ENCODE measurements at regions not wholly inside any gene's neighbourhood (a gene's known extent, or its start where the extent isn't known, plus 50 kb on each side); places are given as distances from the start of the nearest gene placed in this dataset.

DNA sequence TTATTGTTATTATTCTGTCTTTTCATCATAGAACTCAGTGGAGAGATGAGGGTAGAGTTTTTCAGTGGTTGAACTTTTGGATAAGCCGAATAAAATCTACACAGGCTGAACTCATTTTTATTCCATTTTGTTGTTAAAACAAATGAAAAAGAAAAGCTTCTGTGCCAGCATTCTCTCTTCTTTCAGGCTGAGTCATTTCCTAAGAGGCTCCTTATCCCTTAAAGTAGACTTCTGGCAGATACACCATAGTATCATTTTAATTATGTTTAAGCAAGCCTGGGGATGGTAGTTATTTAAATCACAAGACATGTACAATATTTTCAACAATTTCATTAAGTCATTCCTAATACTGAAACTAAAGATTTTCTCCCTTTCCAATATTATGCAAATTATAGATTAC is 1364.0 kb upstream of the NRXN1 start:
- Histone ChIP-seq H3K9ac (ENCODE audit: low read length) (no peak overlapping the region), H4K20me1 (ENCODE audit: insufficient read depth, low read depth, low read length) (no peaks in the 10 kb centered on the region)

GRCh38 chr2:52391621-52392020 is 1359.7 kb upstream of the NRXN1 start:
- Histone ChIP-seq H3K9me2 (replicated peaks; ENCODE audit: insufficient read depth, low read length) (no peaks in the 10 kb centered on the region; the same call in 1 of the 2 replicates), H3K27ac (ENCODE audit: low read length) (no peak overlapping the region), H3K4me1 (ENCODE audit: low read length) (no peaks in the 10 kb centered on the region), H3K36me3 (ENCODE audit: insufficient read depth, low read length) (no peaks in the 10 kb centered on the region), H3K79me2 (ENCODE audit: low read length) (no peaks in the 10 kb centered on the region), H2AFZ (ENCODE audit: low read length) (no peak overlapping the region), H3K27me3 (ENCODE audit: low read length) (no peaks in the 10 kb centered on the region), H4K20me1 (ENCODE audit: insufficient read depth, low read depth, low read length) (no peaks in the 10 kb centered on the region), H3K9ac (ENCODE audit: low read length) (no peak overlapping the region), H3K4me3 (ENCODE audit: low read length) (no peak overlapping the region), H3K4me2 (ENCODE audit: low read depth, low read length, poor library complexity, severe bottlenecking) (no peak overlapping the region), H3K9me3 (ENCODE audit: low read length) (peaks cover 14% of the 10 kb centered on the region; the same call in 1 of the 2 replicates)
- DNase-seq, result no peak

More for the DNA sequence above, 1364.0 kb upstream of the NRXN1 start:
- Histone ChIP-seq H3K4me3 (ENCODE audit: low read length) (no peak overlapping the region), H2AFZ (ENCODE audit: low read length) (no peak overlapping the region), H3K27ac (ENCODE audit: low read length) (no peak overlapping the region), H3K36me3 (ENCODE audit: insufficient read depth, low read length) (no peaks in the 10 kb centered on the region), H3K4me1 (ENCODE audit: low read length) (no peaks in the 10 kb centered on the region), H3K9me2 (replicated peaks; ENCODE audit: insufficient read depth, low read length) (no peaks in the 10 kb centered on the region; the same call in 1 of the 2 replicates), H3K4me2 (ENCODE audit: low read depth, low read length, poor library complexity, severe bottlenecking) (no peak overlapping the region), H3K9me3 (ENCODE audit: low read length) (peaks cover 10% of the 10 kb centered on the region; the same call in 1 of the 2 replicates), H3K79me2 (ENCODE audit: low read length) (no peaks in the 10 kb centered on the region), H3K27me3 (ENCODE audit: low read length) (no peaks in the 10 kb centered on the region)
- no peak for DNase-seq

DNA sequence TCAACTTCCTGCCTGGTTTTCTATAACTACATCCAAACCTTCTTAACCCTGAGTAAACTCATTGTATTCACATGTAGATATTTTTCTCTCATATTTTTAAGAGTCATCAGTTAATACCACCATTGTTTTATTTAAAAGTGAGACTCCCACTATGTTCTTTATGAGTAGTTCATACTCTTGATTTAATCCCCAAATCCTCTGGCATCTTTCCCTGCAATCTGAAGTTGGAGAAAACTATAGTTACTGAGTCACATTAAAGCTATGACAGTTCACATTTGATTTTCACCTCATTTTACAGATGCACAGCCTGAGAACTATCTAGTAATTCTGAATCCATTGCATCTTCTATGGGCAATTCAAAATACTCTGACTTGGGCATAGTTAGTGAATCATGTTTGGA is 1358.7 kb upstream of the NRXN1 start:
- Histone ChIP-seq H3K27me3 (ENCODE audit: low read length) (no peaks in the 10 kb centered on the region), H3K4me3 (ENCODE audit: low read length) (no peak overlapping the region), H4K20me1 (ENCODE audit: insufficient read depth, low read depth, low read length) (no peaks in the 10 kb centered on the region), H3K79me2 (ENCODE audit: low read length) (no peaks in the 10 kb centered on the region), H3K9me2 (replicated peaks; ENCODE audit: insufficient read depth, low read length) (no peaks in the 10 kb centered on the region; the same call in 1 of the 2 replicates), H2AFZ (ENCODE audit: low read length) (no peak overlapping the region), H3K27ac (ENCODE audit: low read length) (no peak overlapping the region), H3K4me1 (ENCODE audit: low read length) (no peaks in the 10 kb centered on the region), H3K36me3 (ENCODE audit: insufficient read depth, low read length) (no peaks in the 10 kb centered on the region), H3K9me3 (ENCODE audit: low read length) (peaks cover 14% of the 10 kb centered on the region; the same call in 1 of the 2 replicates), H3K9ac (ENCODE audit: low read length) (no peak overlapping the region), H3K4me2 (ENCODE audit: low read depth, low read length, poor library complexity, severe bottlenecking) (no peak overlapping the region)
- DNase-seq, result no peak

DNA sequence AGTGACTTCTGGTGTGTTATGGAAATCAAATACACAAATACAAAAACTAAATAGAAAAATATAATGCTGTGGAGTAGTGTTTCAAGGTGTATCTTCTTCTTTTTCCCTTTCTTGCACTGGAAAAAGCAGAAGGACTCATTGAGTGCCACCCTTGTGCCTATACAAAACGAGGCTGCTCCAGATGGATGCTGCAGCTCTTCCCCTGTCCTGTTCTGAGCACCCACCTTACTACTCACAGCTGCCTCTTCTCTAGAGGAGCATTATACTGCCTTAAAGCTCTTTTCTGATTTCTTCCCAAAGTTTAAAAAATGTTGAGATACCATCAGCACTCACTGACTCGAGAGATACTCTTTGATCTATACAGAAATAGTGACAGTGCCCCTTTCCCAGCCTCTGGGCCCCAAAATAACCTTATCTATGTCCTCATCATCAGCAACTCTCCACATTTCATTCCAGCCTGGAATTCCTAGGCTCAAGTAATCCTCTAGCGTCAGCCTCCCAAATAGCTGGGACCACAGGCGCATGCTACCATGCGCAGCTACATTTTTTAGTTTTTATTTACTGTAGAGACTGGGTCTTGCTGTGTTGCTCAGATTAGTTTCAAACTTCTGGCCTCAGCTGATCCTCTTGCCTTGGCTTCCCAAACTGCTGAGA is 1356.1 kb upstream of the NRXN1 start:
- no peak overlapping the region for H3K27ac ChIP-seq (ENCODE audit: low read length)
- H3K9ac ChIP-seq (ENCODE audit: low read length), result no peak overlapping the region
- no peak for DNase-seq
- no peaks in the 10 kb centered on the region; the same call in 1 of the 2 replicates for H3K9me2 ChIP-seq (replicated peaks; ENCODE audit: insufficient read depth, low read length)
- no peaks in the 10 kb centered on the region for H4K20me1 ChIP-seq (ENCODE audit: insufficient read depth, low read depth, low read length)
- H3K27me3 ChIP-seq (ENCODE audit: low read length), result no peaks in the 10 kb centered on the region
- no peaks in the 10 kb centered on the region for H3K36me3 ChIP-seq (ENCODE audit: insufficient read depth, low read length)
- H3K79me2 ChIP-seq (ENCODE audit: low read length), result no peaks in the 10 kb centered on the region
- peaks cover 17% of the 10 kb centered on the region for H3K9me3 ChIP-seq (ENCODE audit: low read length)
- no peak overlapping the region for H2AFZ ChIP-seq (ENCODE audit: low read length)
- no peak overlapping the region for H3K4me3 ChIP-seq (ENCODE audit: low read length)
- no peaks in the 10 kb centered on the region for H3K4me1 ChIP-seq (ENCODE audit: low read length)
- no peak overlapping the region for H3K4me2 ChIP-seq (ENCODE audit: low read depth, low read length, poor library complexity, severe bottlenecking)

DNA sequence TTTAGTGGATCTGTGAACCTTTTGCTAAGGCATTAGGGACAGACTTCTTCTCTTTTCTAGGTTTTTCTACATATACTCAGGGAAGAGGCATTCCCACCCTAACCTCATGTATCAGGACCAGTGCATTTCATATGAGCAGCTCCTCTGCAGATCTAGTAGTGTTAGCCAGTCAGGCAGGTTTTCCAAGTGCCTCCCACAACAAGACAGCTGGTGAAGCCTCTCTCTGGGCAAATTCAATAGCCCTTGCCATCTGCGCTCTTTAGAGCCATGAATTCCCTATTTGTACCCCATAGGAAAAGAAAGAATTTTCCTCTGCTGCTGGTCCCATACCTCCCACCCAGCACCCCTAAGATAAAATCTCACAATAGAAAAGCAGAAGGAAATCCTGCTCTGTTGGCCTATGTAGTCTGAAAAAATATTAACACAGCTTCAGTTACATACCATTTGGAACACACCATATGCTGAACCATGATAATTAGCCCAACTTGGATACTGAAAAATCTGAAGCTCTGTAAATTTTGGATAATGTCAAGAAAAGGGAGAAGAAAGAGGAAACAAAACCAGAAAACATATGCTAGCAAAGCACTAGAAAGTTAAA is 1354.6 kb upstream of the NRXN1 start:
- Histone ChIP-seq H3K9me3 (ENCODE audit: low read length) (peaks cover 15% of the 10 kb centered on the region), H3K4me3 (ENCODE audit: low read length) (no peak overlapping the region), H3K9me2 (replicated peaks; ENCODE audit: insufficient read depth, low read length) (no peaks in the 10 kb centered on the region), H3K27me3 (ENCODE audit: low read length) (no peaks in the 10 kb centered on the region), H3K79me2 (ENCODE audit: low read length) (no peaks in the 10 kb centered on the region), H3K36me3 (ENCODE audit: insufficient read depth, low read length) (no peaks in the 10 kb centered on the region), H2AFZ (ENCODE audit: low read length) (no peak overlapping the region), H3K27ac (ENCODE audit: low read length) (no peak overlapping the region), H3K4me2 (ENCODE audit: low read depth, low read length, poor library complexity, severe bottlenecking) (no peak overlapping the region), H3K4me1 (ENCODE audit: low read length) (no peaks in the 10 kb centered on the region), H3K9ac (ENCODE audit: low read length) (no peak overlapping the region), H4K20me1 (ENCODE audit: insufficient read depth, low read depth, low read length) (no peaks in the 10 kb centered on the region)
- no peak for DNase-seq

DNA sequence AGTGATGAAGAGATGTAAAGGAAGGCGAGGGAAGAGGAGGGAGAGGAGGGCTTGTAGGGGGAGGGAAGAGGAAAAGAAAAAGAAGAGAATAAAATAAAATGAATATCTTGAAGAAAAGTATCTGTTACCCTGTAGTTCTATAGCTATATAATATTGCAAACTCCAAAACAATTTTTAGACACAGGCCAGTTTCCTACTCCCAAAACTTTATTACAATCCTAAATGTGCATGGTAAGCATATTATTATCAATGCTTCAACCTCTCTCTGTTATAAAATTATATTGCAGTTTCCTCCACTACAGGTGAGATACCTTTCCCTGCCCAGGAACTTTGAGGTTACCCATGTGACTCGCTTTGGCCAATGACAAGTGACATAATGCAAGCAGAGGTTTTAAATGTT is 1351.6 kb upstream of the NRXN1 start:
- no peaks in the 10 kb centered on the region for H3K27me3 ChIP-seq (ENCODE audit: low read length)
- no peaks in the 10 kb centered on the region for H4K20me1 ChIP-seq (ENCODE audit: insufficient read depth, low read depth, low read length)

GRCh38 chr2:52369178-52369577 is 1337.2 kb upstream of the NRXN1 start:
- Histone ChIP-seq H3K36me3 (ENCODE audit: insufficient read depth, low read length) (no peaks in the 10 kb centered on the region), H3K4me3 (ENCODE audit: low read length) (no peak overlapping the region), H3K4me1 (ENCODE audit: low read length) (no peaks in the 10 kb centered on the region), H3K27me3 (ENCODE audit: low read length) (no peaks in the 10 kb centered on the region), H3K27ac (ENCODE audit: low read length) (no peak overlapping the region), H3K9me3 (ENCODE audit: low read length) (peaks cover 5% of the 10 kb centered on the region; the same call in 1 of the 2 replicates), H2AFZ (ENCODE audit: low read length) (no peak overlapping the region), H4K20me1 (ENCODE audit: insufficient read depth, low read depth, low read length) (no peaks in the 10 kb centered on the region), H3K9me2 (replicated peaks; ENCODE audit: insufficient read depth, low read length) (no peaks in the 10 kb centered on the region), H3K9ac (ENCODE audit: low read length) (no peak overlapping the region), H3K4me2 (ENCODE audit: low read depth, low read length, poor library complexity, severe bottlenecking) (no peak overlapping the region), H3K79me2 (ENCODE audit: low read length) (no peaks in the 10 kb centered on the region)
- no peak for DNase-seq

More for the DNA sequence above, 1351.6 kb upstream of the NRXN1 start:
- no peaks in the 10 kb centered on the region for H3K4me1 ChIP-seq (ENCODE audit: low read length)
- no peak overlapping the region for H3K4me2 ChIP-seq (ENCODE audit: low read depth, low read length, poor library complexity, severe bottlenecking)
- H3K9ac ChIP-seq (ENCODE audit: low read length), result no peak overlapping the region
- H3K27ac ChIP-seq (ENCODE audit: low read length), result no peak overlapping the region
- no peaks in the 10 kb centered on the region for H3K36me3 ChIP-seq (ENCODE audit: insufficient read depth, low read length)
- no peaks in the 10 kb centered on the region for H3K79me2 ChIP-seq (ENCODE audit: low read length)
- H3K4me3 ChIP-seq (ENCODE audit: low read length), result no peak overlapping the region
- DNase-seq, result no peak
- H3K9me3 ChIP-seq (ENCODE audit: low read length), result peaks cover 17% of the 10 kb centered on the region
- no peak overlapping the region for H2AFZ ChIP-seq (ENCODE audit: low read length)
- H3K9me2 ChIP-seq (replicated peaks; ENCODE audit: insufficient read depth, low read length), result no peaks in the 10 kb centered on the region

GRCh38 chr2:52368141-52368540 is 1336.2 kb upstream of the NRXN1 start:
- no peaks in the 10 kb centered on the region for H3K27me3 ChIP-seq (ENCODE audit: low read length)
- peaks cover 12% of the 10 kb centered on the region for H3K9me3 ChIP-seq (ENCODE audit: low read length)
- no peak overlapping the region for H3K27ac ChIP-seq (ENCODE audit: low read length)
- H4K20me1 ChIP-seq (ENCODE audit: insufficient read depth, low read depth, low read length), result no peaks in the 10 kb centered on the region
- H3K9ac ChIP-seq (ENCODE audit: low read length), result no peak overlapping the region
- H3K4me2 ChIP-seq (ENCODE audit: low read depth, low read length, poor library complexity, severe bottlenecking), result no peak overlapping the region
- no peaks in the 10 kb centered on the region for H3K4me1 ChIP-seq (ENCODE audit: low read length)
- no peak for DNase-seq
- no peaks in the 10 kb centered on the region for H3K36me3 ChIP-seq (ENCODE audit: insufficient read depth, low read length)
- H3K9me2 ChIP-seq (replicated peaks; ENCODE audit: insufficient read depth, low read length), result no peaks in the 10 kb centered on the region
- H3K79me2 ChIP-seq (ENCODE audit: low read length), result no peaks in the 10 kb centered on the region
- H3K4me3 ChIP-seq (ENCODE audit: low read length), result no peak overlapping the region
- no peak overlapping the region for H2AFZ ChIP-seq (ENCODE audit: low read length)

All from Karpas-422 (cell line).